ENCODE measurements at regions not wholly inside any gene's neighbourhood (a gene's known extent, or its start where the extent isn't known, plus 50 kb on each side); places are given as distances from the start of the nearest gene placed in this dataset.

- Histone ChIP-seq H3K4me2 (ENCODE audit: insufficient read depth in 1 of 2, low read depth in 2 of 2, low read length in 2 of 2) (no peak overlapping the region), H4K91ac (replicated peaks; ENCODE audit: insufficient read length, low read length) (no peak overlapping the region), H2BK12ac (ENCODE audit: low read depth, low read length) (no peak overlapping the region), H3K23ac (ENCODE audit: insufficient read length) (no peak overlapping the region), H4K20me1 (replicated peaks in 1 of 2; ENCODE audit: control insufficient read depth in 1 of 2, insufficient read depth in 2 of 2, low read length in 2 of 2) (no peaks in the 10 kb centered on the region), H3K27me3 (replicated peaks in 1 of 4; ENCODE audit: control insufficient read depth in 3 of 4, extremely low read depth in 1 of 4, insufficient read depth in 3 of 4, low read length in 3 of 4) (peaks cover 0 to 2% (median 0%) of the 10 kb centered on the region in 4 experiments; a peak in 2 of 7 replicates), H3K56ac (replicated peaks; ENCODE audit: insufficient read length, low read depth, low read length) (no peak overlapping the region), H3K36me3 (ENCODE audit: control insufficient read depth in 2 of 4, insufficient read depth in 4 of 4, low read length in 3 of 4) (no peaks in the 10 kb centered on the region), H2AFZ (ENCODE audit: low read length) (no peak overlapping the region), H2BK20ac (ENCODE audit: low read length) (no peak overlapping the region), H3K4me3 (ENCODE audit: extremely low read depth in 1 of 4, insufficient read depth in 2 of 4, low read depth in 3 of 4, low read length in 4 of 4) (no peak overlapping the region), H3K4me1 (replicated peaks in 1 of 4; ENCODE audit: control insufficient read depth in 3 of 4, insufficient read depth in 4 of 4, low read length in 3 of 4) (peaks cover 8 to 25% (median 14%) of the 10 kb centered on the region in 4 experiments), H2BK5ac (ENCODE audit: low read depth, low read length) (no peak overlapping the region), H2BK120ac (replicated peaks; ENCODE audit: low read depth, low read length) (no peak overlapping the region), H3K18ac (ENCODE audit: extremely low read depth, low read length) (no peak overlapping the region), H3K27ac (ENCODE audit: low read depth, low read length) (no peak overlapping the region), H3K79me2 (ENCODE audit: control insufficient read depth in 1 of 2, insufficient read depth in 2 of 2, low read length in 2 of 2) (no peaks in the 10 kb centered on the region), H2BK15ac (ENCODE audit: low read length) (no peak overlapping the region), H2AK5ac (ENCODE audit: low read depth, low read length) (no peak overlapping the region), H3K14ac (ENCODE audit: insufficient read length) (no peak overlapping the region), H4K8ac (ENCODE audit: extremely low read depth, insufficient read depth, low read length) (no peak overlapping the region), H3K9ac (replicated peaks in 1 of 4; ENCODE audit: extremely low read depth in 1 of 4, low read depth in 3 of 4, low read length in 3 of 4) (no peak overlapping the region), H3K79me1 (ENCODE audit: low read depth, low read length) (no peaks in the 10 kb centered on the region), H3K9me3 (ENCODE audit: insufficient read depth in 2 of 2, low read depth in 1 of 2, low read length in 1 of 2) (no peaks in the 10 kb centered on the region), H3K23me2 (ENCODE audit: low read depth, low read length) (no peaks in the 10 kb centered on the region), H3K4ac (replicated peaks; ENCODE audit: insufficient read length, low read depth, low read length) (no peak overlapping the region), H4K5ac (ENCODE audit: insufficient read length, low read depth, low read length) (no peak overlapping the region)
- TF ChIP-seq TAF7 (optimal IDR thresholded peaks at IDR 0.05; ENCODE audit: borderline replicate concordance, low read depth, low read length), result no peak
- no peak for TF ChIP-seq E2F6 (IDR thresholded peaks at IDR 0.05)
- TF ChIP-seq HDAC6 (IDR thresholded peaks at IDR 0.05; ENCODE audit: low read depth, low read length), result no peak
- DNase-seq (ENCODE audit: low read depth in 1 of 2, low spot score in 2 of 2) (no peak), FAIRE-seq (no peak)
- WGBS, 2 experiments (ENCODE audit: extremely low coverage in 1 of 2, insufficient coverage in 1 of 2, insufficient read length in 1 of 2, insufficient replicate concordance in 2 of 2, low coverage in 1 of 2, low lambda C conversion rate in 2 of 2, missing lambda C conversion rate in 1 of 2), result 80% methylated on average over 5 of the region's 5 CpGs; no CpG with 5 or more reads in 1 of the 2 experiments
- CTCF ChIA-PET (ENCODE audit: partially characterized antibody), result interaction anchor here (1.1 kb wide), 1 partner anchor 11 kb away, joined by 7 read pairs; no protein-coding TSS in a partner anchor
- POLR2A ChIA-PET (ENCODE audit: partially characterized antibody), result interaction anchor here (1.1 kb wide), 1 partner anchor 14 kb away, joined by 4 read pairs; no protein-coding TSS in a partner anchor
Measured at GRCh38 chr9:96141666-96142065, 160.3 kb downstream of the HSD17B3 start.
